ENCODE measurements at regions not wholly inside any gene's neighbourhood (a gene's known extent, or its start where the extent isn't known, plus 50 kb on each side); places are given as distances from the start of the nearest gene placed in this dataset.

DNA sequence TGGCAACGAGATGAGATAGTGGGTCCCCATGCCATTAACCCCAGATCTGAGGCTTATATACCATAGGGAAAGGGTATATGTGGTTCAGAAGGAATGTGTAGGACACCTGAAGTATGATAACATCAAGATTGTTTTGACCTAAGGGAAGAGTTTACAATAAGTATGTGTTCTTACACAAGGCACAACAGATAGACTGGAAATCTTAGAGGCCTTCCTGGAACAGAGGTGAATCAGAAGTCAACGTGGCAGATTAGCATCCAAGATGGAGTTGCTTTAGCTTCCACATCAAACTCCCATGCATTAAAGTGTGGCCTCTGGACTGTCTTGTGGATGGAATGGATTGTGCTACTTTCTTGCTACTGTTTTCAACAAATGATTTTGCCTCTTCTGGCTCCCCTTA, 116.6 kb upstream of the NT5C1B start:
- Histone ChIP-seq H2BK5ac (ENCODE audit: low read depth, low read length, poor library complexity, severe bottlenecking) (no peak overlapping the region), H2BK120ac (ENCODE audit: low read depth, low read length) (no peak overlapping the region), H3K36me3 (ENCODE audit: control insufficient read depth, insufficient read depth, low read length) (no peaks in the 10 kb centered on the region), H3K79me1 (ENCODE audit: low read depth in 1 of 2, low read length in 2 of 2) (no peaks in the 10 kb centered on the region), H3K9me3 (ENCODE audit: control insufficient read depth, insufficient read depth, low read length) (no peaks in the 10 kb centered on the region), H3K4me3 (ENCODE audit: insufficient read depth, low read depth, low read length) (no peak overlapping the region), H3K23ac (ENCODE audit: low read depth, low read length) (no peak overlapping the region), H2BK20ac (ENCODE audit: low read depth, low read length) (no peak overlapping the region), H3K14ac (replicated peaks; ENCODE audit: low read depth, low read length) (no peak overlapping the region), H3K18ac (ENCODE audit: low read depth, low read length) (no peak overlapping the region), H3K27me3 (ENCODE audit: control insufficient read depth, insufficient read depth, low read length) (no peaks in the 10 kb centered on the region), H2BK15ac (ENCODE audit: low read depth, low read length) (no peak overlapping the region), H4K91ac (ENCODE audit: insufficient read depth, low read depth, low read length) (no peak overlapping the region), H4K5ac (ENCODE audit: low read depth, low read length) (no peak overlapping the region), H3K4me2 (ENCODE audit: low read depth, low read length) (no peak overlapping the region), H3K9ac (ENCODE audit: low read depth, low read length) (no peak overlapping the region), H4K20me1 (ENCODE audit: insufficient read depth, low read length) (no peaks in the 10 kb centered on the region), H3K9me1 (ENCODE audit: insufficient read depth, low read length) (no peaks in the 10 kb centered on the region), H2AK9ac (replicated peaks; ENCODE audit: low read depth, low read length, poor library complexity) (no peak overlapping the region), H2AFZ (replicated peaks; ENCODE audit: low read length, poor library complexity) (no peak overlapping the region), H3K27ac (ENCODE audit: insufficient read depth, low read length) (no peak overlapping the region), H3K4me1 (ENCODE audit: control insufficient read depth, insufficient read depth, low read length) (no peaks in the 10 kb centered on the region), H3K56ac (ENCODE audit: extremely low read depth, insufficient read depth, low read length) (no peak overlapping the region), H2AK5ac (ENCODE audit: low read depth, low read length) (no peak overlapping the region), H3K4ac (ENCODE audit: low read depth, low read length) (no peak overlapping the region), H4K8ac (ENCODE audit: low read depth in 2 of 2, low read length in 2 of 2) (no peak overlapping the region)
- DNase-seq = no peak
- in situ Hi-C loops (cut with MboI; ENCODE audit: low sequenced_read_pairs) = no loop called here
- dilution Hi-C loops (cut with HindIII; ENCODE audit: low sequenced_read_pairs, unreplicated experiment) = no loop called here
- TF ChIP-seq CHD1 (IDR thresholded peaks at IDR 0.05; ENCODE audit: low read depth, low read length) (no peak), MAZ (IDR thresholded peaks at IDR 0.05; ENCODE audit: borderline replicate concordance, low read depth, low read length) (no peak), MXI1 (IDR thresholded peaks at IDR 0.05; ENCODE audit: borderline replicate concordance, low read depth, low read length) (no peak), MAFK (IDR thresholded peaks at IDR 0.05; ENCODE audit: low read depth, low read length) (no peak), SMC3 (IDR thresholded peaks at IDR 0.05; ENCODE audit: low read depth, low read length) (no peak), BHLHE40 (IDR thresholded peaks at IDR 0.05; ENCODE audit: low read depth, low read length) (no peak)
- intact Hi-C loops (cut with micrococcal nuclease) = no loop called here
- WGBS, 2 experiments (ENCODE audit: extremely low coverage in 2 of 2, insufficient read length in 1 of 2) = no CpG with 5 or more reads among the region's 2 CpGs
- no peak for ATAC-seq (ENCODE audit: low read depth)
- no TSS peak for BruUV-seq (replicated peaks)
- CTCF ChIA-PET = no interaction called here
- POLR2A ChIA-PET (ENCODE audit: unreplicated experiment) = no interaction called here

All from IMR-90 (cell line).